Left lung (tissue), 4 donors: ENCODE measurements at regions not wholly inside any gene's neighbourhood (a gene's known extent, or its start where the extent isn't known, plus 50 kb on each side); places are given as distances from the start of the nearest gene placed in this dataset.

Source experiments
- ATAC-seq: fragments of 200-7000 bp; cut with Tn5 transposase; one replicate; pipeline ENCODE4 v1.9.1; 2020; ENCODE audit warnings: moderate library complexity
- DNase-seq, 4 donors: peaks; one replicate each; pipeline ENCODE4 v3.0.0-alpha.2; 2013 to 2020
- H3K27ac ChIP-seq, 2 donors: fragments of 200-600 bp; sonication (generic) in 1 of 2; one replicate each; pipeline versions ENCODE4 v1.5.0 to v1.8.0; 2020 to 2021
- H3K27me3 ChIP-seq, 2 donors: fragments of 200-600 bp; sonication (generic) in 1 of 2; one replicate each; pipeline versions ENCODE4 v1.5.0 to v1.8.0; 2020 to 2021
- H3K36me3 ChIP-seq, 2 donors: fragments of 200-600 bp; sonication (generic) in 1 of 2; one replicate each; pipeline versions ENCODE4 v1.5.0 to v1.8.0; 2020 to 2021
- H3K4me1 ChIP-seq, 2 donors: fragments of 200-600 bp; one replicate each; pipeline ENCODE4 v1.8.0; 2021
- H3K4me3 ChIP-seq, 2 donors: fragments of 200-600 bp; sonication (generic) in 1 of 2; one replicate each; pipeline versions ENCODE4 v1.5.0 to v1.8.0; 2020 to 2021; ENCODE audit warnings: mild to moderate bottlenecking in 1 of 2
- H3K9me3 ChIP-seq, 2 donors: fragments of 200-600 bp; sonication (generic) in 1 of 2; one replicate each; pipeline versions ENCODE4 v1.5.0 to v1.8.0; 2020 to 2021
- CTCF ChIP-seq, 2 donors: fragments of 200-600 bp; sonication (generic) in 1 of 2; IDR thresholded peaks; one replicate each; pipeline versions ENCODE4 v1.5.0 to v1.8.0; 2021; ENCODE audit warnings: antibody characterized with exemption in 2 of 2
- intact Hi-C, 2 donors: fragments of 100-400 bp; cut with DNase I; formaldehyde crosslinking; loops; one replicate each; pipeline versions ENCODE4 v1.11.2 to v1.14.2; 2022
- donor health status: DM: no; HTN: yes; CAD: no.
- donor health status: DM: no; HTN: no; CAD: no.

GRCh38 chr15:68506071-68506470, 72.7 kb upstream of the CORO2B start:
- Histone ChIP-seq H3K36me3 (no peaks in the 10 kb centered on the region), H3K4me1 (no peaks in the 10 kb centered on the region), H3K27me3 (no peaks in the 10 kb centered on the region), H3K9me3 (no peaks in the 10 kb centered on the region), H3K27ac (no peak overlapping the region), H3K4me3 (no peak overlapping the region)
- intact Hi-C loops = no loop called here
- no peak for ATAC-seq
- no peak for DNase-seq
- TF ChIP-seq CTCF (IDR thresholded peaks at IDR 0.05) = no peak

GRCh38 chr15:68507447-68507846, 71.3 kb upstream of the CORO2B start:
- Histone ChIP-seq H3K4me1 (no peaks in the 10 kb centered on the region), H3K9me3 (no peaks in the 10 kb centered on the region), H3K27ac (no peak overlapping the region), H3K36me3 (no peaks in the 10 kb centered on the region), H3K27me3 (no peaks in the 10 kb centered on the region), H3K4me3 (no peak overlapping the region)
- no peak for ATAC-seq
- intact Hi-C loops = no loop called here
- TF ChIP-seq CTCF (IDR thresholded peaks at IDR 0.05) = no peak
- DNase-seq = no peak

- DNase-seq (no peak), ATAC-seq (no peak)
- H3K36me3 ChIP-seq = no peaks in the 10 kb centered on the region
- intact Hi-C loops = no loop called here
- no peak for TF ChIP-seq CTCF (IDR thresholded peaks at IDR 0.05)
- no peak overlapping the region for H3K4me3 ChIP-seq
- H3K9me3 ChIP-seq = peaks cover 0 to under 1% of the 10 kb centered on the region in 2 donors
- H3K27ac ChIP-seq = no peak overlapping the region
- H3K27me3 ChIP-seq = no peaks in the 10 kb centered on the region
- no peaks in the 10 kb centered on the region for H3K4me1 ChIP-seq
These were observed 70.2 kb upstream of the CORO2B start for GRCh38 chr15:68508485-68509189.

GRCh38 chr15:68510558-68510957, 68.2 kb upstream of the CORO2B start:
- Histone ChIP-seq H3K27me3 (no peaks in the 10 kb centered on the region), H3K4me1 (no peaks in the 10 kb centered on the region), H3K4me3 (no peak overlapping the region), H3K36me3 (no peaks in the 10 kb centered on the region), H3K9me3 (peaks cover 0 to 3% of the 10 kb centered on the region in 2 donors), H3K27ac (no peak overlapping the region)
- DNase-seq (no peak), ATAC-seq (no peak)
- intact Hi-C loops = no loop called here
- no peak for TF ChIP-seq CTCF (IDR thresholded peaks at IDR 0.05)

GRCh38 chr15:68511073-68511991, 67.5 kb upstream of the CORO2B start:
- no peak overlapping the region for H3K4me3 ChIP-seq
- DNase-seq (no peak), ATAC-seq (peak; percentile 67)
- peaks cover 0 to 3% of the 10 kb centered on the region in 2 donors for H3K9me3 ChIP-seq
- no peak for TF ChIP-seq CTCF (IDR thresholded peaks at IDR 0.05)
- no peaks in the 10 kb centered on the region for H3K36me3 ChIP-seq
- H3K27ac ChIP-seq = no peak overlapping the region
- H3K4me1 ChIP-seq = no peaks in the 10 kb centered on the region
- intact Hi-C loops = no loop called here
- no peaks in the 10 kb centered on the region for H3K27me3 ChIP-seq
